GM18870 (cell line): ENCODE measurements at regions not wholly inside any gene's neighbourhood (a gene's known extent, or its start where the extent isn't known, plus 50 kb on each side); places are given as distances from the start of the nearest gene placed in this dataset.

ENCODE experiments used
- ATAC-seq: cut with Tn5 transposase; IDR thresholded peaks from one replicate; pipeline ENCODE4 v1.9.1; 2021; ENCODE audit warnings: moderate library complexity; ENCODE audit not compliant: unreplicated experiment

DNA sequence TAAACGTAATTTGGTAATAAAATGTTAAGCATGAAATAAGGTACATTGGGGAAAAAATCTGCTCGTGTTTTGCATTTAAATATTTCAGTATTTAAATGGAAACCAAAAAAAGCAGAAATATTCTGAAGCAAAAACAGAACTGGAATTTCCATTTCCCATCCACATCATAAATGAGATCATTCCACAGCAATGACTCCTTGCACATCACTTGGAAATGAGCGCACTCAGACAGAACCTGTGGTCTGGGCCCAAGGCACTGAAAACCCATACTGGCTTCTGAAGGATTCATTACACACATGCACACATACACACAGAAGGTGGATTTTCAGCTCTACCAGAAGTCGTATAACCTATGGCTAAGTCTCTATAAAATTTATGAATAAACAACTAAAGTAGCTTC is 174.8 kb downstream of the IBTK start:
- no peak for ATAC-seq

DNA sequence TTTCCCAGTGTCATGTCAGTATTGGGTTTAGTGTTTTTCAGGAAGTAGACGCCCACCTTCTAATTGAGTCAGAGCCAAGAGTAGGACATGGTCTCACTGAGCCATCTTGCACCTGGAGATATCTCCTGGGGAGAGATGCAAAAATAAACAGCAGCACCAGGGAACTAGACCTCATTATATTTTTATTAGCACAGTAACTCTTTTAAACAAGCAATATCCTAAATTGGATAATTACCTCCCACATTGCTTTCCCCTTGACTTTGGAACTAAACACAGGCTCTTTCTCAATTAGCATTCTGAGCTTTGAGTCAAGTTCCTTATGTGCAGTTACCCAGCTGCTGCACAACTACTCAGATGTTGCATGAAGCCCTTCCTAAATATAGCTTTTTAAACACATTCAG is 175.4 kb downstream of the IBTK start:
- no peak for ATAC-seq

DNA sequence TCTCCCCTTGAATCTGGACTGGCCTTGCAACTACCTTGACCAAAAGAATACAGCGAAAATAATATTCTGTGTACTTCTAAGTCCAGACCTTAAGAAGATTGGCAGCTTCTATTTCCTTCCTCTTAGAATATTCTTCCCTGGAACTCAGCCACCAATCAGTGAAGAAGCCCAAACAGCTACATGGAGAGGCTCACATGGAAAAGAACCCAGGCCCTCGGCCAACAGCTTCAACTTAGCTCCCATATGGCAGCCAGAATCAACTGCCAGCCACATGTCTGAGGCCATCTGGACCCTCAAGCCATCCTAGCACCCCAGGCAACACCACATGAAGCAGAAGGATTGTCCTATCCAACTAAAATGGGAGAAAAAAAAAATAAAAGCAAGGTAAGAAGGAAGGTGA is 178.8 kb downstream of the IBTK start:
- ATAC-seq = no peak

DNA sequence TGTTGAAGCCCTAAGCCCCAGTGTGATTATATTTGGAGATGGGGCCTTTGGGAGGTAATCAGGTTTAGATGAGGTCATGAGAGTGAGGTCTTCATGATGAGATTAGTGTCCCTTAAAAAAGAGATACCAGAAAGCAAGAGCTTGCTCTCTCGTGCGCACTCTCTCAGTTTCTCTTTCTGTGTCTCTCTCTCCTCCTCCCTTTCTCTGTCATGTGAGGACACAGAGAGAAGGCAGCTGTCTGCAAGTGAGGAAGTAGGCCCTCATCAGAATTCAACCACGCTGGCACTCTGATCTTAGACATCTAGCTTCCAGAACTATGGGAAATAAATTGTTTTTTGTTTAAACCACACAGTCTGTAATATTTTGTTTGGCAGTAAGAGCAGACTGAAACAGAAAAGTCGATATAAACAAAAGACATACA is 180.5 kb downstream of the IBTK start:
- peak; percentile 99 for ATAC-seq

DNA sequence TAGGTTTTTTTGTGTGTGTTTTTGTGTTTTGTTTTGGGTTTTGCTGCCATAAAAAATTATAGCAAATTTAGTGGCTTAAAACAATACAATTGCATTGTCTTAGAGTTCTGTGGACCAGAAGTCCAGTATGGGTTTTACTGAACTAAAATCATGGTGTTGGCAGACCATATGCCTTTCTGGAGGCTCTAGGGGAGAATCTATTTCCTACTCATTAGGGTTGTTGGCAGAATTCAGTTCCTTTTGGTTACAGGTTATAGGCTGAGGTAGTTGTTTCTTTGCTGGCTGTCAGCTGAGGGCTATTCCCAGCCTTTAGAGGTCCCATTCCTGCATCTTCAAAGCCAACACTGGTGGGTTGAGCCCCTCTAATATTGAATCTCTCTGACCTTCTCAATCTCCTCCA is 181.3 kb downstream of the IBTK start:
- no peak for ATAC-seq

DNA sequence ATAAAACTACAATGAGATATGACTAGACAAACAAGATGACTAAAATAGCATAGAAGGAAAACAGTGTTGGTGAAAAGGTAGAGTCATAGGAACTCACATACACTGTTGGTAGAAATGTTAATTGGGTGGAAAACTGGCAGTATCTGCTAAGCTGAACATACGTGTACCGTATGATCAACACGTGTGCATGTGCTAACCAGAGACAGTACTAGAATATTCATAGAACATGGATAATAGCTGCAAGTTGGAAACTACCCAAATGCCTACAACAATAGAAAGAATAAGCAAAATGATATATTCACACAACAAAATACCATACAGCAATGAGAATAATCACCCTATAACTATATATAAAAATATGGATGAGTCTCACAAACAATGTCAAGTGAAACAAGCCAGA is 184.0 kb downstream of the IBTK start:
- ATAC-seq = no peak

DNA sequence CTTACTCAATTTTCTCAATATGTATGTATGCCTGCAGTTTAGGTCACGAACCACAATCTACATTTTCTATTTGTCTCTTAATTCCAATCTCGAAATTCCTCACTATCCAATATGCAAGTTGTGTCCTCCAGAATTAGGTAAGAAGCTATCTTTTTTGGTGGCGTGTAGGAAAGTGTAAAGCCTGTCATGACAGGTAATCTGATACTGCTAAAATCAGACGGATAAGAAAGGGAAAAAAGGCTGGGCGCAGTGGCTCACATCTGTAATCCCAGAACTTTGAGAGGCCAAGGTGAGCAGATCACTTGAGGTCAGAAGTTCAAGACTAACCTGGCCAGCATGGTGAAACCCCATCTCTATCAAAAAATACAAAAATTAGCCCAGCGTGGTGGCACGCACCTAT is 185.3 kb downstream of the IBTK start:
- no peak for ATAC-seq

DNA sequence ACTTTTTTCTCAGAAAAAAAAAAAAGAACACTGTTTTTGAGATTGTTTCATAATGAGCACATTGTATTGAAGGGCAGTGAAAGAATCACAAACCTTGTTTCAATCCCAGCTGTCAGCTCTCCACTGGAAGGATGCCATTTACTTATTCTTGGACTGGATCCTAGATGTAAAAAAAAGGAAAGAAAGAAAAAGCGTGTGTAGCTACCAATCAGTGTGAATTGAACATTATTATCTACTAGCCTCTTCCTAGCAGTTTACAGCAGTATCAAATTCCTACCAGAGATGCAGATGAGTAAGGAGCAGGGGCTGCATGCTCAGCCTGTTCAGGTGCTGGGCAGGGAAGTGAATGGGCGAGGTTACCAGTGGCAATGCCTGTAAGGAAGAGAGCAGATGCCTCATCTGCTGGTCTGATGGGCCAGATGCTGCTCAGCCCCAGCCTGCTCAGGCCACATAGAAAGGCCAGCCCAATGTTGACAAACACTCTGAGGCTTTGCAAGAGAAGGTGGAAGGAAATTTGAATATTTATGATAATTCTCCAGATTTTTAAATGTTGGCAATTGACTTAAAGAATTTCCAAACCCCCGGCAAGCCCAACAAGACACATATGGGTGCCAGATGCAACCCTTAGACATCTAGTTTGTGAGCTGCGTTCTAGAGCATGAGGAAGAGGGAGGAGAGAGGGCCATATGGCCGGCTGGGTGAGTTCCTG is 189.5 kb downstream of the IBTK start:
- no peak for ATAC-seq

DNA sequence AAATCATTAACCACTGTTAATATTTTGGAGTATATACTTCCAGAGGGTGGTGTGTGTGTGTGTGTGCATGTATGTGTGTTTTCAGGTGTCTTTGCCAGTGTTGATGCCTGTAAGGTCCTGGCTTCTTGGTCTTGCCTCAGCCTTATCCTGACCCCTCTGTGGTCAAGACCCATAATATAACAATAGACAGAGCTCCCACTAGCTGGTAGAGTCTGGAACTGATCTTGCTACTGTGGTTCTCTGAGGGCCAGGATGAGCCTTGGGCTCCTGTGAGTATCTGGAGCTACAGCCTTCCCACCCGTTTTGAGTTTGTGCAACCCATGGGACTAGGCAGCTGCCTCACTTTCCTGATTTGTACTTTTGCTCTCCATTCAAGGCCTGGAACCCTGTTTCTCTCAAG is 191.0 kb downstream of the IBTK start:
- ATAC-seq = no peak

DNA sequence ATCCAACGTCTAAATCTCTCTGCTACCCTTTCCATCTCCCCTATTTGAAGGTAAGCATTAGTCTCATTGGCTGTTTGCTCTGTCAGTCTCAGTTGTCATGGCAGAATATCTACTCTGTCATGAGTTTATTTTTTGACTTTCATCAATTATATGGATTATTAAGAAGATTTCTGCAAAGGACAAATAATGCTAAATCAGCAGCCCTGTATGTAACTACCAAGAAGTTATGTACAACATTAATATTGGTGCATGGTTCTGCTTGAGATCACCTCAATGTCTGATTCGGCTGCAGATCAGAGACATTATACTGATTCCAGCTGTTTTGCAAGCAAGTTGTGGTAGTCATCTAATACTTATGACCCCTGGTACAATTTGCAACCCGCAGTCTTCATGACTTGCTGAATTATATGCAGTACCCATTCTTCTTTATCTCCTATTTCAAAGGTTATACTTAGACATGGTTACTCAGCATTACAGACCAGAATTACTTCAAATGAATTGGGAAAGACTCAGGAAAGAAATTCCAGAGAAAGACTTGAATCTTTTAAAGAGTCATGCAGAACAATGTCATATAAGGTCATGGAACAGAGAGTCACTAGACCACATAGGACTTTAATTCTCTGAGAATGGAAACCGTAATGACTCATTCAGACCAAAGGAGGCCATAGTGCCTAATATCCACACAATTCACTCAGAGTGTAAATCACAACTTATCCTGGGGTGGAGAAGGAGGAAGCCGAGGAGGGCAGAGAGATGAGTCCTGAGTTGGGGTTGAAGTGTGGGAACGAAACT is 201.4 kb downstream of the IBTK start:
- no peak for ATAC-seq

DNA sequence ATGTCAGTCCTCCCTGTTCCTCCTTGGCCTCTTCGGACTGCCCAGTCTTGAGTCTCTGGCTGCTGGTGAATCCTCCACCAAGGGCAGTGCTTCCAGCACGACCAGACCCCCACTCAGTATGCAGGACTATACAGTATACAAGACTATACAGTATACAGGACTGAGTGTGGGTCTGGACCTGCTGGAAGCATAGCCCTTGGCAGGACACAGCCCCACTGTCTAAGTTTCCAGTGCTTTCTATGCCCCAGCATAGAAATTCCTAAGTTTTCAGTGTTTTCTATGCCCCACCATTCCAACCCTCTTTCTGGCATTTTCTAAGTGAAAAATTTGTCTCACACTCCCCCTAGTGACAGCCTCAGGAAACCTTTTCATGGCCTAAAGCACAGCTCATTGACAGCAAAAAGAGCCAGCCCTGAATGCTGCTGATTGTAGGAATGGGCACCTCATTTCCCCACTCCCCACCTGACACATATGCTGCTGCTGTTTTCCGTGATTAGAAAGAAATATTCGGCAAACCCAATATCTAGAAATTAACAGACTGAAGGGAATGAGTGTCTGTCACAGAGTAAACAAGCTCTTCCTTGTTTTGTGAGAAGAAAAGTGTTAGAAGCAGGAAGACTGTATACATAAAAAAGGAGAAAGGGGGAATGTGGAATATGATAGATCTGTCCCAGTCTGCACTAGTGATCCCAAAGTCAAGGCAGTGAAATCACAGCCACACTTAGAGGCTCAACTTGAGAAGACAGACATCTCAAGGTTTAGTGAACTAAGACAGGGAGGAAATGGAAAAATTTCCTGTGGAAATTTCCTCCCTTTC is 206.9 kb downstream of the IBTK start:
- ATAC-seq = no peak

DNA sequence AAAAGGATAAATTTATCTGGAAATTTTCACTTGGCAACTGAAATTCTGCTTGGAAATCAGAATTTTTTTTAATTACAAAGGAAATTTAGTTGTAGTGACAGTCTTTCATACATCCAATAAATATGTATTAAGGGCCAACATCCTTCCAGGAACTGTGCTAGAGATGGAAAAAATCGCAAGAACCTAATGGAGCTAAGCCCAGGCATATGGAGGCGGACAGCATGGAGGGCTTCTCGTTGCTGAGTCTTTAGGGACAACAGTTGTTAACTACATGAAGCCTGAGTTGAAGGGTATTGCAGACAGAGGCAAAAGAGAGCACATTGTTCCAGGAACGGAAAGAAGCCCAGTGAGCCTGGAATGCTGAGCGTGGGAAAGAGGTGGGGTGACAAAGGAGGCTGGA is 208.9 kb downstream of the IBTK start:
- no peak for ATAC-seq

DNA sequence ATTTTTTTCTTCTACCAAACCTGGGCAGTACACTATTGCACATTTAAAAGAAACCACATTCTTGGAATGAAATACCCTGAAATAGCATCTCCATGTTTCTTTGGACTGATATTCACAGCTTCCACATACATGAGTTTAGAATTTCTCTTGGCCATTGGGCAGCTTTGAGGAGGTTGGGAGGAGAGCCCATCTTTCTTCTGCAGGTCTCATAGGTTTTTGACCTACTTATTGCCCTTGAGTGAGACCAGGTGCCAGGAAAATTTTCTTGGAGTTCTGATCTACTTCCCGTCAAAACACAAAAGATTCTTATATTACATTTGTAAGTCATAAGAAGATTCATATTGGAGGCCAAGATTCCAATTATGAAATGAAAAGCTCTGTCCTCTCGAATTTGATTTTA is 212.0 kb downstream of the IBTK start:
- no peak for ATAC-seq

DNA sequence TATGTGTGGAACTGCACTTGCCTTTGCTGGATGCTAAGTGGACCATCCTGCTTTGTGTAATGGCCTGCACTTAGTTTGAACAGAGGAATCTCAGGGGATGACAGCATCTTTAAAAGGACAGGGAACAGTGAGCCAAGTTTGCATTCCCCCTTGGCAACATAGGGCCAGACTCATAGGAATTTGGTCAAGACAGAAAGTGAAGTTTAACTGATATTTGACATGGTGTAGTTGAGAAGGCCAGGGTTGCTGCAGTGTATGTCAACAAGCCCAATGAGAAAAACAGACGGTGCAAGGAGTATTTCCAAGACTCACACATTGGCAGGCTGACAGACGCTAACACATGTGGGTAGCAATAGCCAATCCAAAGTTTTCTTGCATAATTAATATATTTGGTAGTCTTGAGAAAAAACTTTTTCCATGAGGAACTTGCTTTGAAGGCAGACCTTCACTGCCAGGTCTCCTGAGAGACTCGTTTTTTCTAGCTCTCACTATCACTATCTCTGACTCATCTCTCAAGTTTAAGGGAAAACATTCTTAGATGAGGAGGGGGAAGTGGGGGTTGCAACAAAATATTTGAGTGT is 213.8 kb downstream of the IBTK start:
- no peak for ATAC-seq

DNA sequence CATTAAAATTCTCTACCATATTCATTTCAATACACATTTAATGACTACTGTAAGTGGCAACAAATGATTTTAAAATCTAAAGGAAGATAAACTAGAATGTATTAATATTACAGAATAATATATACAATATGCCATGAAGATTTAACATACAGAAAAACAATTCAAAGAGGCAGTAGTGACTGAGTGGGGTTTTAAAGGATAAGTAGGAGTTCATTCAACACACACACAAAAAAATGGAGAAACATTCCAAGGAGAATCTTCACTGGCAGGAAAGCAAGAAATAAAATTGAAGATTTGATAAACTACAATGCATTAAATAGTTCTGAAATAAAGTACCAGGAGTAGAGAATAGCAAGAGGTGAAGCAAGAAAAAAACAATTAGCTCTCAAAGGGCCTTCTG is 215.1 kb downstream of the IBTK start:
- no peak for ATAC-seq

DNA sequence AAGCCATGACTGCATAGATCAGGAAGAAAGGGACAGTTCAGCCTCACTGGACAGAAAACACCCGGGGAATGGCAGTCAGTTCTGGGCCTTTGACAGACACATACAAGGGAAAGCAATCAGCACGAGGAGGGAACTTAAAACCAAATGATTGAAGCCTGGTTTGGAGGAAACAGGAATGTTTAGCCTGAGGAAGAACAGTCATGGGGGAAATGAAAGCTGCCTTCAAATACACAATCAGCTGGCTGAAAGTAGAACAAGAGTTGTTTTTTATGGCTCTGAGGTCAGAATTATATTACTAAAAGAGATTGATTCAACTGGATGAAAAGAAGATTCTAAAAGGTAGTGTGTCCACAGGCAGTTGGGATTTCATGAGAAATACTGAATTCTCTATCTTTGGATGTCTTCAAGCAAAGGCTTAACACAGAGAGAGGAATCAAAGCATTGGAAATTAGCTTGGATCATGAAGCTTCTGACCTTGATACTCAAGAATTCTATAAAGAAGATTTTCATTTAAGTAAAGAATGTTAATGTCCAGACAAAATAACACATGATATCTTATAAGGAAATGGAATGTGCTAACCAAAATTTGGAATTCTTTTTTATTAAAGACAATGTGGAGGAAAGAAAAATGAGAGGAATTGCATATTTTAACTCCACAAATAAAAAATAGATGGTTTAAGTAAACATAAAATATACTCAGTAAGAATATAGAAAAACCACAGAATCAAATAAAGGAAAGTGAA is 216.6 kb downstream of the IBTK start:
- ATAC-seq = no peak

DNA sequence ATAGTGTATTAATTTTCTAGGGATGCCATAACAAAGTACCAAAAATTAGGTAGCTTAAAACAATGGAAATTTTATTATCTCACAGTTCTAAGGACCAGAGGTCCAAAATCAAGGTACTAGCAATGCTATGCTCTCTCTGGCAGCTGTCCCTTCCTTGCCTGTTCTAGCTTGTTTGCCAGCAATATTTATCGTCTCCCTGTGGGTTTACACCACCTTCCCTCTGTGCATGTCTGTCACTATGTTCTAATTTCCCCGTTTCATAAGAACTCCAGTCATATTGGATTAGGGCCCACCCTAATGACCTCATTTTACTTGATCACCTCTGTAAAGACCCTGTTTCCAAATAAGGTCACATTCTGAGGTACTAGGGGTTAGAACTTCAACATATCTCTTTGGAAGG is 217.2 kb downstream of the IBTK start:
- no peak for ATAC-seq

DNA sequence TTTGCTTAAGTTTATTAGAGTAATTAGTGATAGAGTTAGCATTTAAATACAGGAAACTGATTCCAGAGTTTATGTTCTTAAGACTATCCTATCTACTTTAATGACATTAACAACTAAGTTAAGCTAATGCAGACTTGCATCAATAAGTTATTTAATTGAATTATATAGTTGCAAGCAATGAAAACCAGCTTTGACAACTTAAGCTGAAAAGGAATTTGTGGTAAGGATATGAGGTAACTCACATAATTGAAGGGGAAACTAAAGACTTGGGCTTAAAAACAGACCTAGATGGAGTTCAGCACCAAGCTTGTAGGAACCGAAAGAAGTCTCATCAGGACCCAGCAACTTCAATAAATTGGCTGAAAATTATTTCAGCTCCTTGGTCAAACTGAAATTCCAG is 222.3 kb downstream of the IBTK start:
- no peak for ATAC-seq

DNA sequence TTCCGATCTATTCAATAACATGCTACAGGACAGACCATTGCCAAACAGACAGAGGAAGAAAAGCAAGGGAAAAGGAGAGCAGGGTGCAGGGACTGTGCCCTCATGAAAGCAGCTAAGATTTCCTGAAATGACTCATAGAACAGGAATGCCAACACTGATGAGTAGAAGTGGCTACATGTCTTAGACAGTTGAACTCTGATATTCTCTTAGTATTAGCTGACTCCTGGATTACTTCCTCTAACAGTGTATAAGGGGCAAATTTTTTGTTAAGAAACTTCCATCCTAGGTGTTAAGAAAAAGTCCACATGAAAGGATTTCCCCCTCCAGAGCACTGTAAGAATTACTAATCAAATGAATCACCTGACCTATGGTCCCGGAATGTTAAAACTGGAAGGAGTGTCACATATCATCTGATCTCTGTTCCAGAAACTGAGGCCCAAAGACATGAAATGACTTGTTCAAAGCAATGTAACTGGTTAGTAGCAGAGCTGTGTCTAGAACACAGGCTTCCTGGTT is 224.9 kb downstream of the IBTK start:
- ATAC-seq = no peak

DNA sequence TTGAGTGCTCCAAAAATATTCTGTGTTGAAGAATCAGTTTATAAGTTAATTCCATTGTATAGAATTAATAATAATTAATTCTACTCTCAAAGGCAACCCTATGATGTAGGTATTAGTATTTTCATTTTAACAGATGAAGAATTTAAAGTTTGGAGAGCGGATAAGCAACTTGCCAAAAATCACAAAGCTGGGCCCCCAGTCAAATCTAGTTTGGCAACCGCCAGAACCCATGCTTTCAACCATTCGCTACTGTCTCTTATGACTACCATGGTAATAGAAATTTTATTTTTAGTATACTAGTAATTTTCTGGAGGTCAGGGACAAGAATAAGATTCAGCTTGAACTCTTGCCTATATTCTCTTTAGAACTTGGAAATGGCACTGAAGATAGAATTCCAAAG is 229.8 kb downstream of the IBTK start:
- ATAC-seq = no peak

DNA sequence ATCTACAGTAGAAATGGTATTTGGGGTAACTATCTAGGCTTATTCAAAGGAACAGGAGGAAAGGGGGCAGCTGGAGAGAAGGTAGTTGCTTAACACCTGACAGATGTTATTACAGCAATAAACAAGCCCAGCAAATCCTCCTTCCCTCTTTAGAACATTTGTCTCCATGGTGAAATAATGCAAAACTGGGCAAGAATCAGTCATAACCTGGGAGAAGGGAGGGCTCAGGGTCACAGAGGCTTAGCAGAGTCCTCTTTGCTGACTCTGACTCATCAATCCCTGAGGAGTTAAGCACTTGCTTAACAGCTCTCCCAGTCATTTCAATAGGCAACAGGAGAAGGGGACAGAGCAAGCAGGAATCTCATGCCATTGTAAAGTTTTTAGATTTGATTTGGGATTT is 230.3 kb downstream of the IBTK start:
- no peak for ATAC-seq
